ENCODE measurements at regions not wholly inside any gene's neighbourhood (a gene's known extent, or its start where the extent isn't known, plus 50 kb on each side); places are given as distances from the start of the nearest gene placed in this dataset.

DNA sequence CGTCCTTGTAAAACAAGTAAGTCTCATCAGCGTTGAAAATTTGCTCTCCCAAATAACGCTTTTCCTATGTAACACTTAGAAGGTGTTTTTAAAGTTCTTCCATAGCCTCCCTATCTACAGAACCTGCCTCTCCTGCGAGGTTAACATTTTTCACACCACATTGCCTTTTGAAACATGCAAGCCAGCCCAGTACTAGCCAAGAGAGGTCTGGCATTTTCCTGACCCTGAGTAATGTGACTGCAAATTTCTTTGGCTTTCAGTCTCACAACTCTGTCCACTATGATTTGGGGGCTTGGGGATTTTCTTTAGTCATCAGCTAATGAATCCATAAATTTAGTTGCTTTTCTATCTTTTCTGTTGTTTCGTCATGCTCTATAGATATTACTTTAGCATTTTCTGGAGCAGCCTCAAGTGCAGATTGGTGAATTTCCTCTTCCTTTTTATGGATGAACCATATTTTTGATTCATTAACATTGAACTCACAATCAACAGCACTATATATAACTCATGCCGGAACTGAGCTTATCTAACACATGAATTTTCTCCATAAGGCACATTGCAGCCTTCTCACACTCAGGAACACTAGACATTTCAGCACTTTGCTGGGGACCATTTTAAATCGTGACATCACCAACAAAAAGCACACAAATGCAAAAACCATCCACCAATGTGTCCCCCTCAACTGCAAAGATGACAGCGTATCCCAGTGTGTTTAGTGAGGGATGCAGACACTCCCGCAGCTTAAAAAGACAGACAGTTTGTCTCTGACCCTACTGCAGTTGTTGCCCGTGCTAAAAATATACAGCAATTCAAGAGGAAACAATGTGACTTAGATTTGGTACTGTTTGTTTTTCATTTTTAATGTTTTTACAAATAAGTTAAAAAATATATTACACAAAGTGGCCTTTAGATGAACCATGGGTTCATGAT is 77.2 kb upstream of the SPATA31C2 start:
- TF ChIP-seq, protein P1, sequence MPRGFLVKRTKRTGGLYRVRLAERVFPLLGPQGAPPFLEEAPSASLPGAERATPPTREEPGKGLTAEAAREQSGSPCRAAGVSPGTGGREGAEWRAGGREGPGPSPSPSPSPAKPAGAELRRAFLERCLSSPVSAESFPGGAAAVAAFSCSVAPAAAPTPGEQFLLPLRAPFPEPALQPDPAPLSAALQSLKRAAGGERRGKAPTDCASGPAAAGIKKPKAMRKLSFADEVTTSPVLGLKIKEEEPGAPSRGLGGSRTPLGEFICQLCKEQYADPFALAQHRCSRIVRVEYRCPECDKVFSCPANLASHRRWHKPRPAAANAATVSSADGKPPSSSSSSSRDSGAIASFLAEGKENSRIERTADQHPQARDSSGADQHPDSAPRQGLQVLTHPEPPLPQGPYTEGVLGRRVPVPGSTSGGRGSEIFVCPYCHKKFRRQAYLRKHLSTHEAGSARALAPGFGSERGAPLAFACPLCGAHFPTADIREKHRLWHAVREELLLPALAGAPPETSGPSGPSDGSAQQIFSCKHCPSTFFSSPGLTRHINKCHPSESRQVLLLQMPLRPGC (tag by site-specific recombination; IDR thresholded peaks at IDR 0.05): no peak
- TF ChIP-seq, protein P2, sequence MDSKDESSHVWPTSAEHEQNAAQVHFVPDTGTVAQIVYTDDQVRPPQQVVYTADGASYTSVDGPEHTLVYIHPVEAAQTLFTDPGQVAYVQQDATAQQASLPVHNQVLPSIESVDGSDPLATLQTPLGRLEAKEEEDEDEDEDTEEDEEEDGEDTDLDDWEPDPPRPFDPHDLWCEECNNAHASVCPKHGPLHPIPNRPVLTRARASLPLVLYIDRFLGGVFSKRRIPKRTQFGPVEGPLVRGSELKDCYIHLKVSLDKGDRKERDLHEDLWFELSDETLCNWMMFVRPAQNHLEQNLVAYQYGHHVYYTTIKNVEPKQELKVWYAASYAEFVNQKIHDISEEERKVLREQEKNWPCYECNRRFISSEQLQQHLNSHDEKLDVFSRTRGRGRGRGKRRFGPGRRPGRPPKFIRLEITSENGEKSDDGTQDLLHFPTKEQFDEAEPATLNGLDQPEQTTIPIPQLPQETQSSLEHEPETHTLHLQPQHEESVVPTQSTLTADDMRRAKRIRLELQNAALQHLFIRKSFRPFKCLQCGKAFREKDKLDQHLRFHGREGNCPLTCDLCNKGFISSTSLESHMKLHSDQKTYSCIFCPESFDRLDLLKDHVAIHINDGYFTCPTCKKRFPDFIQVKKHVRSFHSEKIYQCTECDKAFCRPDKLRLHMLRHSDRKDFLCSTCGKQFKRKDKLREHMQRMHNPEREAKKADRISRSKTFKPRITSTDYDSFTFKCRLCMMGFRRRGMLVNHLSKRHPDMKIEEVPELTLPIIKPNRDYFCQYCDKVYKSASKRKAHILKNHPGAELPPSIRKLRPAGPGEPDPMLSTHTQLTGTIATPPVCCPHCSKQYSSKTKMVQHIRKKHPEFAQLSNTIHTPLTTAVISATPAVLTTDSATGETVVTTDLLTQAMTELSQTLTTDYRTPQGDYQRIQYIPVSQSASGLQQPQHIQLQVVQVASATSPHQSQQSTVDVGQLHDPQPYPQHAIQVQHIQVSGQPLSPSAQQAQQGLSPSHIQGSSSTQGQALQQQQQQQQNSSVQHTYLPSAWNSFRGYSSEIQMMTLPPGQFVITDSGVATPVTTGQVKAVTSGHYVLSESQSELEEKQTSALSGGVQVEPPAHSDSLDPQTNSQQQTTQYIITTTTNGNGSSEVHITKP (tag by site-specific recombination; IDR thresholded peaks at IDR 0.05): no peak
- no peak for TF ChIP-seq ZNF274 (IDR thresholded peaks at IDR 0.05; ENCODE audit: low read length)
- no peak for TF ChIP-seq ZNF274 (tag by site-specific recombination; IDR thresholded peaks at IDR 0.05; ENCODE audit: borderline replicate concordance)
- no peak for TF ChIP-seq YY2 (tag by site-specific recombination; IDR thresholded peaks at IDR 0.05)
- no peak for TF ChIP-seq ZSCAN16 (tag by site-specific recombination; IDR thresholded peaks at IDR 0.05)
- no peak for TF ChIP-seq ZNF747 (tag by site-specific recombination; IDR thresholded peaks at IDR 0.05)
- no peak for TF ChIP-seq ZNF155 (tag by site-specific recombination; IDR thresholded peaks at IDR 0.05)
- TF ChIP-seq ZFP41 (tag by site-specific recombination; IDR thresholded peaks at IDR 0.05; ENCODE audit: borderline replicate concordance): no peak
- H3K36me3 ChIP-seq (ENCODE audit: control insufficient read depth in 2 of 2, insufficient read depth in 1 of 2, low read length in 2 of 2): no peaks in the 10 kb centered on the region
- CTCF ChIA-PET: no interaction called here
- H3K4me3 ChIP-seq (ENCODE audit: low read depth, low read length): no peak overlapping the region
- POLR2A ChIA-PET: no interaction called here
- H3K9me3 ChIP-seq (ENCODE audit: control insufficient read depth, insufficient read depth, low read depth, low read length): no peaks in the 10 kb centered on the region
- no peaks in the 10 kb centered on the region for H3K4me1 ChIP-seq (ENCODE audit: control insufficient read depth, insufficient read depth, low read length)
- no peak overlapping the region for H3K27ac ChIP-seq (ENCODE audit: extremely low read depth, low read depth, low read length)

DNA sequence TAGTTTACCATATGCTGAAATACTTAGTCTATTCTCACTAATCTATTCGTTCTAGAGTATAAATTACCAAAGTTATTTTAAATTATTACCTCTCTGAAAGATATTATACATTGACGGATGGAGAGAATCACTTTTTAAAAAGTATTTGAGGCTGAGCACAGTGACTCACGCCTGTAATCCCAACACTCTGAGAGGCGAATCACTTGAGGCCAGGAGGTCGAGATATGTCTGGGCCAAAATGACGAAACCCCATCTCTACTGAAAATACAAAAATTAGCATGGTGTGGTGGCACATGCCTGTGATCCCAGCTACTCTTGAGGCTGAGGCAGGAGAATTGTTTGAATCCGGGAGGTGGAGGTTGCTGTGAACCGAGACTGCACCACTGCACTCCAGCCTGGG is 64.0 kb upstream of the SPATA31C2 start:
- POLR2A ChIA-PET: no interaction called here
- no peaks in the 10 kb centered on the region for H3K4me1 ChIP-seq (ENCODE audit: control insufficient read depth, insufficient read depth, low read length)
- H3K4me3 ChIP-seq (ENCODE audit: low read depth, low read length): no peak overlapping the region
- CTCF ChIA-PET: no interaction called here
- H3K36me3 ChIP-seq (ENCODE audit: control insufficient read depth in 2 of 2, insufficient read depth in 1 of 2, low read length in 2 of 2): no peaks in the 10 kb centered on the region
- H3K27ac ChIP-seq (ENCODE audit: extremely low read depth, low read depth, low read length): no peak overlapping the region
- no peaks in the 10 kb centered on the region for H3K9me3 ChIP-seq (ENCODE audit: control insufficient read depth, insufficient read depth, low read depth, low read length)
- TF ChIP-seq ZNF433 (tag by site-specific recombination; IDR thresholded peaks at IDR 0.05; ENCODE audit: low read depth) (no peak), ZNF404 (tag by site-specific recombination; IDR thresholded peaks at IDR 0.05) (no peak), HOXA7 (CRISPR knock-in tag; IDR thresholded peaks at IDR 0.05; ENCODE audit: borderline replicate concordance) (no peak), ZNF366 (tag by site-specific recombination; conservative IDR thresholded peaks at IDR 0.05) (no peak), ZNF677 (tag by site-specific recombination; IDR thresholded peaks at IDR 0.05) (no peak), ZNF184 (tag by site-specific recombination; IDR thresholded peaks at IDR 0.05) (no peak), ZNF747 (tag by site-specific recombination; IDR thresholded peaks at IDR 0.05) (no peak), ZBTB1 (tag by site-specific recombination; IDR thresholded peaks at IDR 0.05) (no peak), ZNF514 (tag by site-specific recombination; IDR thresholded peaks at IDR 0.05) (no peak), ZNF558 (tag by site-specific recombination; IDR thresholded peaks at IDR 0.05) (no peak), KLF10 (tag by site-specific recombination; IDR thresholded peaks at IDR 0.05) (no peak), PRDM1 (tag by site-specific recombination; IDR thresholded peaks at IDR 0.05) (no peak)
- TF ChIP-seq, protein P3, sequence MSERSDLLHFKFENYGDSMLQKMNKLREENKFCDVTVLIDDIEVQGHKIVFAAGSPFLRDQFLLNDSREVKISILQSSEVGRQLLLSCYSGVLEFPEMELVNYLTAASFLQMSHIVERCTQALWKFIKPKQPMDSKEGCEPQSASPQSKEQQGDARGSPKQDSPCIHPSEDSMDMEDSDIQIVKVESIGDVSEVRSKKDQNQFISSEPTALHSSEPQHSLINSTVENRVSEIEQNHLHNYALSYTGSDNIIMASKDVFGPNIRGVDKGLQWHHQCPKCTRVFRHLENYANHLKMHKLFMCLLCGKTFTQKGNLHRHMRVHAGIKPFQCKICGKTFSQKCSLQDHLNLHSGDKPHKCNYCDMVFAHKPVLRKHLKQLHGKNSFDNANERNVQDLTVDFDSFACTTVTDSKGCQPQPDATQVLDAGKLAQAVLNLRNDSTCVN (tag by site-specific recombination; optimal IDR thresholded peaks at IDR 0.05): no peak
- TF ChIP-seq, protein P4, sequence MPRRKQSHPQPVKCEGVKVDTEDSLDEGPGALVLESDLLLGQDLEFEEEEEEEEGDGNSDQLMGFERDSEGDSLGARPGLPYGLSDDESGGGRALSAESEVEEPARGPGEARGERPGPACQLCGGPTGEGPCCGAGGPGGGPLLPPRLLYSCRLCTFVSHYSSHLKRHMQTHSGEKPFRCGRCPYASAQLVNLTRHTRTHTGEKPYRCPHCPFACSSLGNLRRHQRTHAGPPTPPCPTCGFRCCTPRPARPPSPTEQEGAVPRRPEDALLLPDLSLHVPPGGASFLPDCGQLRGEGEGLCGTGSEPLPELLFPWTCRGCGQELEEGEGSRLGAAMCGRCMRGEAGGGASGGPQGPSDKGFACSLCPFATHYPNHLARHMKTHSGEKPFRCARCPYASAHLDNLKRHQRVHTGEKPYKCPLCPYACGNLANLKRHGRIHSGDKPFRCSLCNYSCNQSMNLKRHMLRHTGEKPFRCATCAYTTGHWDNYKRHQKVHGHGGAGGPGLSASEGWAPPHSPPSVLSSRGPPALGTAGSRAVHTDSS (tag by site-specific recombination; IDR thresholded peaks at IDR 0.05): no peak
- TF ChIP-seq, protein P5, sequence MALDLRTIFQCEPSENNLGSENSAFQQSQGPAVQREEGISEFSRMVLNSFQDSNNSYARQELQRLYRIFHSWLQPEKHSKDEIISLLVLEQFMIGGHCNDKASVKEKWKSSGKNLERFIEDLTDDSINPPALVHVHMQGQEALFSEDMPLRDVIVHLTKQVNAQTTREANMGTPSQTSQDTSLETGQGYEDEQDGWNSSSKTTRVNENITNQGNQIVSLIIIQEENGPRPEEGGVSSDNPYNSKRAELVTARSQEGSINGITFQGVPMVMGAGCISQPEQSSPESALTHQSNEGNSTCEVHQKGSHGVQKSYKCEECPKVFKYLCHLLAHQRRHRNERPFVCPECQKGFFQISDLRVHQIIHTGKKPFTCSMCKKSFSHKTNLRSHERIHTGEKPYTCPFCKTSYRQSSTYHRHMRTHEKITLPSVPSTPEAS (tag by site-specific recombination; IDR thresholded peaks at IDR 0.05): no peak
- TF ChIP-seq, protein P6, sequence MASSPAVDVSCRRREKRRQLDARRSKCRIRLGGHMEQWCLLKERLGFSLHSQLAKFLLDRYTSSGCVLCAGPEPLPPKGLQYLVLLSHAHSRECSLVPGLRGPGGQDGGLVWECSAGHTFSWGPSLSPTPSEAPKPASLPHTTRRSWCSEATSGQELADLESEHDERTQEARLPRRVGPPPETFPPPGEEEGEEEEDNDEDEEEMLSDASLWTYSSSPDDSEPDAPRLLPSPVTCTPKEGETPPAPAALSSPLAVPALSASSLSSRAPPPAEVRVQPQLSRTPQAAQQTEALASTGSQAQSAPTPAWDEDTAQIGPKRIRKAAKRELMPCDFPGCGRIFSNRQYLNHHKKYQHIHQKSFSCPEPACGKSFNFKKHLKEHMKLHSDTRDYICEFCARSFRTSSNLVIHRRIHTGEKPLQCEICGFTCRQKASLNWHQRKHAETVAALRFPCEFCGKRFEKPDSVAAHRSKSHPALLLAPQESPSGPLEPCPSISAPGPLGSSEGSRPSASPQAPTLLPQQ (tag by site-specific recombination; IDR thresholded peaks at IDR 0.05): no peak

Measured in HEK293 (cell line).